SK-N-SH treated with all-trans-retinoic acid at 6 μM for 48 hours (cell line): ENCODE measurements at regions not wholly inside any gene's neighbourhood (a gene's known extent, or its start where the extent isn't known, plus 50 kb on each side); places are given as distances from the start of the nearest gene placed in this dataset.

Source experiments
- ATAC-seq: fragments of 200-7000 bp; cut with Tn5 transposase; 3 replicates; pipeline ENCODE4 v1.9.1; 2020; ENCODE audit warnings: mild to moderate bottlenecking, moderate library complexity
- ARNTL ChIP-seq: fragments of 450-650 bp; formaldehyde crosslinking; IDR thresholded peaks from 2 replicates; pipeline ENCODE4 v1.5.0; 2020; ENCODE audit warnings: low read depth, mild to moderate bottlenecking, moderate library complexity, borderline replicate concordance
- BACH2 ChIP-seq: fragments of 250-450 bp; sonication (Bioruptor Pico); IDR thresholded peaks from 2 replicates; pipeline ENCODE4 v1.9.0; 2021; ENCODE audit warnings: mild to moderate bottlenecking, borderline replicate concordance
- CREB5 ChIP-seq: fragments of 250-450 bp; sonication (Bioruptor Pico); IDR thresholded peaks from 2 replicates; pipeline ENCODE4 v1.5.1; 2020; ENCODE audit warnings: low read depth, mild to moderate bottlenecking, moderate library complexity
- CSDC2 ChIP-seq: fragments of 250-450 bp; sonication (Bioruptor Pico); IDR thresholded peaks from 2 replicates; pipeline ENCODE4 v1.5.0; 2020; ENCODE audit warnings: mild to moderate bottlenecking, moderate library complexity
- CSRNP3 ChIP-seq: fragments of 250-450 bp; sonication (Bioruptor Pico); IDR thresholded peaks from 2 replicates; pipeline ENCODE4 v1.5.1; 2021; ENCODE audit warnings: mild to moderate bottlenecking, moderate library complexity
- ESRRG ChIP-seq: fragments of 250-450 bp; sonication (Bioruptor Pico); IDR thresholded peaks from 2 replicates; pipeline ENCODE4 v1.6.1; 2021; ENCODE audit warnings: mild to moderate bottlenecking
- GLIS3 ChIP-seq: fragments of 250-450 bp; sonication (Bioruptor Pico); IDR thresholded peaks from 2 replicates; pipeline ENCODE4 v1.5.0; 2020; ENCODE audit warnings: mild to moderate bottlenecking, moderate library complexity
- ISL1 ChIP-seq: fragments of 250-450 bp; sonication (Bioruptor Pico); IDR thresholded peaks from 2 replicates; pipeline ENCODE4 v2.1.2; 2022; ENCODE audit warnings: mild to moderate bottlenecking, moderate library complexity
- OSR1 ChIP-seq: fragments of 250-450 bp; sonication (Bioruptor Pico); IDR thresholded peaks from 2 replicates; pipeline ENCODE4 v1.8.0; 2022; ENCODE audit warnings: moderate library complexity, mild to moderate bottlenecking, inconsistent platforms
- POU6F1 ChIP-seq: fragments of 250-450 bp; sonication (Bioruptor Pico); IDR thresholded peaks from 2 replicates; pipeline ENCODE4 v1.8.0; 2021; ENCODE audit warnings: low read depth, mild to moderate bottlenecking, moderate library complexity, borderline replicate concordance
- PPARA ChIP-seq: fragments of 250-450 bp; sonication (Bioruptor Pico); IDR thresholded peaks from 2 replicates; pipeline ENCODE4 v1.5.0; 2020; ENCODE audit warnings: mild to moderate bottlenecking, borderline replicate concordance
- RARB ChIP-seq: fragments of 250-450 bp; sonication (Bioruptor Pico); IDR thresholded peaks from 2 replicates; pipeline ENCODE4 v1.8.0; 2021; ENCODE audit warnings: mild to moderate bottlenecking, moderate library complexity
- SNAI2 ChIP-seq: fragments of 250-450 bp; sonication (Bioruptor Pico); IDR thresholded peaks from 2 replicates; pipeline ENCODE4 v1.5.0; 2020; ENCODE audit warnings: mild to moderate bottlenecking, moderate library complexity
- TCF4 ChIP-seq: fragments of 250-450 bp; sonication (Bioruptor Pico); IDR thresholded peaks from 2 replicates; pipeline ENCODE4 v1.8.0; 2021; ENCODE audit warnings: mild to moderate bottlenecking, moderate library complexity, borderline replicate concordance
- TOX ChIP-seq: fragments of 250-450 bp; sonication (Bioruptor Pico); IDR thresholded peaks from 2 replicates; pipeline ENCODE4 v1.8.0; 2021; ENCODE audit warnings: mild to moderate bottlenecking, moderate library complexity, borderline replicate concordance
- ZC3H10 ChIP-seq: fragments of 250-450 bp; sonication (Bioruptor Pico); IDR thresholded peaks from 2 replicates; pipeline ENCODE4 v1.5.1; 2021; ENCODE audit warnings: mild to moderate bottlenecking, moderate library complexity
- ZFP3 ChIP-seq: fragments of 250-450 bp; sonication (Bioruptor Pico); IDR thresholded peaks from 2 replicates; pipeline ENCODE4 v1.5.0; 2020; ENCODE audit warnings: mild to moderate bottlenecking, moderate library complexity
- ZFP30 ChIP-seq: fragments of 450-650 bp; formaldehyde crosslinking; IDR thresholded peaks from 2 replicates; pipeline ENCODE4 v1.5.0; 2022; ENCODE audit warnings: mild to moderate bottlenecking, moderate library complexity
- ZNF565 ChIP-seq: fragments of 450-650 bp; formaldehyde crosslinking; conservative IDR thresholded peaks from 2 replicates; pipeline ENCODE4 v1.5.0; 2020; ENCODE audit warnings: low read depth, mild to moderate bottlenecking, moderate library complexity
- ZNF70 ChIP-seq: fragments of 450-650 bp; formaldehyde crosslinking; IDR thresholded peaks from 2 replicates; pipeline ENCODE4 v1.5.0; 2020; ENCODE audit warnings: mild to moderate bottlenecking, moderate library complexity
- ZNF8 ChIP-seq: fragments of 450-650 bp; formaldehyde crosslinking; IDR thresholded peaks from 2 replicates; pipeline ENCODE4 v1.5.0; 2020; ENCODE audit warnings: mild to moderate bottlenecking, moderate library complexity
- TF ChIP-seq, protein P1 (sequence below): fragments of 250-450 bp; sonication (Bioruptor Pico); IDR thresholded peaks from 2 replicates; pipeline ENCODE4 v1.5.0; 2020; ENCODE audit warnings: mild to moderate bottlenecking, moderate library complexity

DNA sequence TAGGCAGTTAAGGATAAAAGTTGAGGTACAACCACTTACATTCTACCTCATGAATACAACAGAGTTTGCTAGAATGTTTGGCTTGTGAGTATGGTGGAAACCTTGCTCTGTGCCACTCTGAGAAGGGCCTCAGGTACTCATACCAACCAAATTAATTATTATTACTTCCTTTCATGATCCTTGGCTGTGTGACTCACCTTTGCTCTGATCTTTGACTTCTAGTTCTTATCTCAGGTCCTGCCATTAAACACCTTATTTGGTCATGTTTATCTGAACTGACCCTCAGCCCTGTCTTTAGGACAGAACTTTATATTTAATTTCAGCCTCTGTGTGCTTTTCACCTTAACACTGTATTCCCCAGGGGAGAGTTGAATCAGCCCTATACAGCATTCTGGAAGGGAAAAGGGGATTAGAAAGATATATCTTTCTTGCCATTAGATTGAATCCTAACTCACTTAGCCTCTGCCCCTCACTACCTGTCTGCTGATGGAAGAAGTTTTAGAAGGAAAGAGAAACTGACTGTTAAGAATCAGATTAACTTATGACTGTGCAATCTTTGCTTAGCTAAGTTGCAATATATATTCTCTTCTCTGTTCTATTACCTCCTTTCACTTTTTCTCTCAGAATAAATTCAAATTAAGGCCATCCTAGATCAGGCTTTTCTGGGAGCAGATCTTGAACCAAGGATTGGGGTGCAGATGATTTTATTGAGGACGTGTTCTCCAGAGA is 260.4 kb upstream of the DPYD start:
- ATAC-seq: no peak
- TF ChIP-seq CSDC2 (CRISPR knock-in tag) (no peak), BACH2 (no peak), ESRRG (CRISPR knock-in tag) (no peak), RARB (CRISPR knock-in tag) (no peak), TOX (no peak), PPARA (no peak), CREB5 (no peak), TCF4 (CRISPR knock-in tag) (no peak), ZFP30 (CRISPR knock-in tag) (no peak), ZNF70 (CRISPR knock-in tag) (no peak), CSRNP3 (CRISPR knock-in tag) (no peak), OSR1 (CRISPR knock-in tag) (no peak), POU6F1 (no peak), ZNF8 (CRISPR knock-in tag) (no peak), GLIS3 (CRISPR knock-in tag) (no peak), ARNTL (CRISPR knock-in tag) (no peak)

DNA sequence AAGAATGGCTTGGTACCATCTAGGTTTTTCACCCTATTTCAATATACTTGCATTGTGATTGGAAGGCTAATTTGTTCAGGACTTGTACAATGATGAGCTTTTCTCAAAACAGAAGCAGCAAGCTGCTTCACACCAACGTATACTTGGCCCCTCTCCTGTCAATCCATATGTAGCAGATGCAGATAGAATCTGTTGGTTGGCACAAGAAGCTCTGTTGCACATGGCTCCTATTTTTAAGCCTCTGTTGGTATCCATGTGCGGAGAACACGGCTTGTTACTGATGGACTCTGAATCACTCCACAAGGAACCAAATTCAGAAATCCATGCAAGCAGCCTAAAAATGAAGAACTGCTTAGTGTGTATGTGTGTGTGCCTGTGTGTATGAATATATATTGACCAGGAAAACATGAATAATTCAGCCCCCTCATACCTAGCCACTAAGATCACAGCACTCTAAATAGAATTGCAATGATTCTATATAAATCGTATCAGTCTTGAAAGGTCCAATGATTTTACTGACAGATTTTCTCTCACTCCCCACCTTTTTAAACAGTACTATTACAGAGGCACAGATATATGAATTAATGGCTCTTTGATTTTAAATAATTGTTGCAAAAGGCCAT is 258.4 kb upstream of the DPYD start:
- TF ChIP-seq ZNF565 (CRISPR knock-in tag): no peak
- no peak for TF ChIP-seq ISL1 (CRISPR knock-in tag)
- no peak for TF ChIP-seq TCF4 (CRISPR knock-in tag)
- TF ChIP-seq, all 23 proteins: peak for 0
- ATAC-seq: no peak

- TF ChIP-seq ZNF70 (CRISPR knock-in tag) (no peak), GLIS3 (CRISPR knock-in tag) (no peak), ISL1 (CRISPR knock-in tag) (no peak), POU6F1 (no peak), ZFP3 (CRISPR knock-in tag) (no peak), ZC3H10 (CRISPR knock-in tag) (no peak), ESRRG (CRISPR knock-in tag) (no peak), ARNTL (CRISPR knock-in tag) (no peak), ZNF8 (CRISPR knock-in tag) (no peak), ZNF565 (CRISPR knock-in tag) (no peak), PPARA (no peak), CREB5 (no peak), RARB (CRISPR knock-in tag) (no peak), ZFP30 (CRISPR knock-in tag) (no peak), SNAI2 (CRISPR knock-in tag) (no peak), TOX (no peak)
- TF ChIP-seq, protein P1, sequence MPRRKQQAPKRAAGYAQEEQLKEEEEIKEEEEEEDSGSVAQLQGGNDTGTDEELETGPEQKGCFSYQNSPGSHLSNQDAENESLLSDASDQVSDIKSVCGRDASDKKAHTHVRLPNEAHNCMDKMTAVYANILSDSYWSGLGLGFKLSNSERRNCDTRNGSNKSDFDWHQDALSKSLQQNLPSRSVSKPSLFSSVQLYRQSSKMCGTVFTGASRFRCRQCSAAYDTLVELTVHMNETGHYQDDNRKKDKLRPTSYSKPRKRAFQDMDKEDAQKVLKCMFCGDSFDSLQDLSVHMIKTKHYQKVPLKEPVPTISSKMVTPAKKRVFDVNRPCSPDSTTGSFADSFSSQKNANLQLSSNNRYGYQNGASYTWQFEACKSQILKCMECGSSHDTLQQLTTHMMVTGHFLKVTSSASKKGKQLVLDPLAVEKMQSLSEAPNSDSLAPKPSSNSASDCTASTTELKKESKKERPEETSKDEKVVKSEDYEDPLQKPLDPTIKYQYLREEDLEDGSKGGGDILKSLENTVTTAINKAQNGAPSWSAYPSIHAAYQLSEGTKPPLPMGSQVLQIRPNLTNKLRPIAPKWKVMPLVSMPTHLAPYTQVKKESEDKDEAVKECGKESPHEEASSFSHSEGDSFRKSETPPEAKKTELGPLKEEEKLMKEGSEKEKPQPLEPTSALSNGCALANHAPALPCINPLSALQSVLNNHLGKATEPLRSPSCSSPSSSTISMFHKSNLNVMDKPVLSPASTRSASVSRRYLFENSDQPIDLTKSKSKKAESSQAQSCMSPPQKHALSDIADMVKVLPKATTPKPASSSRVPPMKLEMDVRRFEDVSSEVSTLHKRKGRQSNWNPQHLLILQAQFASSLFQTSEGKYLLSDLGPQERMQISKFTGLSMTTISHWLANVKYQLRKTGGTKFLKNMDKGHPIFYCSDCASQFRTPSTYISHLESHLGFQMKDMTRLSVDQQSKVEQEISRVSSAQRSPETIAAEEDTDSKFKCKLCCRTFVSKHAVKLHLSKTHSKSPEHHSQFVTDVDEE (CRISPR knock-in tag): no peak
- TF ChIP-seq, all 23 proteins: peak for 0
- no peak for ATAC-seq
These were observed 256.9 kb upstream of the DPYD start for GRCh38 chr1:98177751-98178150.
